ENCODE measurements at regions not wholly inside any gene's neighbourhood (a gene's known extent, or its start where the extent isn't known, plus 50 kb on each side); places are given as distances from the start of the nearest gene placed in this dataset.
"Not testable (repeated sequence)": the region's sequence is repeated elsewhere in the genome, so short reads cannot be mapped to it uniquely, and the experiment has no call there.

GRCh38 chr5:102625468-102625867 is 126.7 kb upstream of the SLCO6A1 start:
- DNase-seq (ENCODE audit: extremely low read depth, insufficient read length): no peak
- Histone ChIP-seq H3K4me3 (replicated peaks; ENCODE audit: low read depth, low read length) (no peak overlapping the region), H3K27me3 (replicated peaks; ENCODE audit: control insufficient read depth, insufficient read depth, low read length) (no peaks in the 10 kb centered on the region), H3K36me3 (ENCODE audit: control insufficient read depth, insufficient read depth, low read length) (no peaks in the 10 kb centered on the region)
- TF ChIP-seq, protein P1, sequence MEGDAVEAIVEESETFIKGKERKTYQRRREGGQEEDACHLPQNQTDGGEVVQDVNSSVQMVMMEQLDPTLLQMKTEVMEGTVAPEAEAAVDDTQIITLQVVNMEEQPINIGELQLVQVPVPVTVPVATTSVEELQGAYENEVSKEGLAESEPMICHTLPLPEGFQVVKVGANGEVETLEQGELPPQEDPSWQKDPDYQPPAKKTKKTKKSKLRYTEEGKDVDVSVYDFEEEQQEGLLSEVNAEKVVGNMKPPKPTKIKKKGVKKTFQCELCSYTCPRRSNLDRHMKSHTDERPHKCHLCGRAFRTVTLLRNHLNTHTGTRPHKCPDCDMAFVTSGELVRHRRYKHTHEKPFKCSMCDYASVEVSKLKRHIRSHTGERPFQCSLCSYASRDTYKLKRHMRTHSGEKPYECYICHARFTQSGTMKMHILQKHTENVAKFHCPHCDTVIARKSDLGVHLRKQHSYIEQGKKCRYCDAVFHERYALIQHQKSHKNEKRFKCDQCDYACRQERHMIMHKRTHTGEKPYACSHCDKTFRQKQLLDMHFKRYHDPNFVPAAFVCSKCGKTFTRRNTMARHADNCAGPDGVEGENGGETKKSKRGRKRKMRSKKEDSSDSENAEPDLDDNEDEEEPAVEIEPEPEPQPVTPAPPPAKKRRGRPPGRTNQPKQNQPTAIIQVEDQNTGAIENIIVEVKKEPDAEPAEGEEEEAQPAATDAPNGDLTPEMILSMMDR (IDR thresholded peaks at IDR 0.05; ENCODE audit: insufficient read depth, low read length, poor library complexity, severe bottlenecking): no peak

DNA sequence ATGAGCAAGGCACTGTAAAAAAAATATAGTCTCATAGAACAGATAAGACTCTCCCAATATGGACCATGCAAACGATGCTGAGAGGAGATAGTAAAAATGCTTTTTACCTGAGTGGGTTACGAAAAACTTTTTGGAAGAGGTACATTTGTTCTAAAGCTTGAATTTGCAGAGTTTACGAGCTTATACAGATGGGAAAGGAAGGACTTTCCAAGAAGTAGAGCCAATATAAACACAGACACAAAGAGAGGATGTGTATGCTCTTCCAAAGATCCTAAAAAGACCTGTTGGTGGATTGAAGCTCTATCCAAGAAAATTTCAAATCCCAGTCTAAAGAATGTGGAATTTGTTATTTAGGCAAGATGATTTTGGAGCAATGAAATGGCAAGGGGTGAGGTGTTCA is 127.1 kb upstream of the SLCO6A1 start:
- no peaks in the 10 kb centered on the region for H3K27me3 ChIP-seq (replicated peaks; ENCODE audit: control insufficient read depth, insufficient read depth, low read length)
- no peak for DNase-seq (ENCODE audit: extremely low read depth, insufficient read length)
- TF ChIP-seq, protein P1 (IDR thresholded peaks at IDR 0.05; ENCODE audit: insufficient read depth, low read length, poor library complexity, severe bottlenecking): no peak
- H3K36me3 ChIP-seq (ENCODE audit: control insufficient read depth, insufficient read depth, low read length): no peaks in the 10 kb centered on the region
- H3K4me3 ChIP-seq (replicated peaks; ENCODE audit: low read depth, low read length): no peak overlapping the region

DNA sequence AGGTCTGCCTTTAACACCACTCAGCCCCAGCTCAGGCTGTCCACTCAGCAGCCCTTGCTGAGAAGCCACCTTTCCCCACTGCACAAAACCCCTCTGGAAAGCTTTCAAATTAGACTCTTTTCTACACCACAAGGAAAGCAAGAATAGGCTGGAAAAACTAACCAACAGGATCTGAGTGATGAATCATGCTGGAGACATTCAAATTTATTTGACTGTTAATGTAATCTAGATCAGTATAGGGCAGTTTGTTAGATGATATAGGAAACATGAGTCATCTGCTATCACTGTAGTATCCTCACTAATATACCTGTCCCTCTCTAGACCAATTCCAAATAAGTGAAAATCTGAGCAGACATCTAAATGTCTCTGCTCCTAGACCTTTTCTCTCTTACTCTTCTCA is 127.8 kb upstream of the PAM start:
- no peak overlapping the region for H3K4me3 ChIP-seq (replicated peaks; ENCODE audit: low read depth, low read length)
- no peaks in the 10 kb centered on the region for H3K36me3 ChIP-seq (ENCODE audit: control insufficient read depth, insufficient read depth, low read length)
- DNase-seq (ENCODE audit: extremely low read depth, insufficient read length): no peak
- no peaks in the 10 kb centered on the region for H3K27me3 ChIP-seq (replicated peaks; ENCODE audit: control insufficient read depth, insufficient read depth, low read length)
- TF ChIP-seq, protein P1 (IDR thresholded peaks at IDR 0.05; ENCODE audit: insufficient read depth, low read length, poor library complexity, severe bottlenecking): no peak

GRCh38 chr5:102628441-102629175 is 126.5 kb upstream of the PAM start:
- no peaks in the 10 kb centered on the region for H3K27me3 ChIP-seq (replicated peaks; ENCODE audit: control insufficient read depth, insufficient read depth, low read length)
- no peak for DNase-seq (ENCODE audit: extremely low read depth, insufficient read length)
- H3K36me3 ChIP-seq (ENCODE audit: control insufficient read depth, insufficient read depth, low read length): no peaks in the 10 kb centered on the region
- H3K4me3 ChIP-seq (replicated peaks; ENCODE audit: low read depth, low read length): no peak overlapping the region
- TF ChIP-seq, protein P1 (IDR thresholded peaks at IDR 0.05; ENCODE audit: insufficient read depth, low read length, poor library complexity, severe bottlenecking): no peak

DNA sequence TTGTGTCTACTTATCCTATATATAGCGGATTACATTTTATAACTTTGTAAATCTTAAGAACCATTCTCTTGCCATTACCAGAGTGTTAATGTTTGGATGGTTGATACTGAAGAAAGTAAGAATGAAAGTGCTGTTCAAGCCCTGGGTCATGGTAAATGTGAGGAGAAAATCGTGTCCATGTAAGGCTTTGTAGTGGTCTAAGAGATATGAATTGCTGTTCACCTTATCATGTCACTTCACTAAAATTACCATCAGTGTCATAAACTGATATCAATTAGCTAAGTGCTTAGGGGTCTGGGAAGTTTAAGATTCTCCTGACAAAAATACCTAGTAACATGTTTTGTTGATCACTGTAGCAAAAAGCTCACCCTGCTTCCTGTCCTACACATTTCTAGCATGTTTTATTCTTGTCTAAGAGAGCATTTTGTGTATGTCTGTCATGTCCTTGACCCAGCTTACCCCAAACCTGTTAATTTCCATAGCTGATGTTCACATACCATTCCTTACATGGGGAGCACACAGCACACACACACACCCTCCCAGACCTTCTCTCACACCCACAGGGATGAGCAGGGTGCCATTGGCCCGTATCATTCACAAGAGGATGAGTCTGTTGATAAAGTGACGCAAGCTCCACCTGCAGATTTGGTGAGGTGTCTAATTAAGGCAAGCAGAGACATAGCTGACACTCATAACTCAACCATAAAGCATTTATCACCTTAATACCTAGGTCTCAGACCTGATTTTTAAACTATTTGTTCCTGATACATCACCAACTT is 125.1 kb upstream of the PAM start:
- no peak overlapping the region for H3K4me3 ChIP-seq (replicated peaks; ENCODE audit: low read depth, low read length)
- no peak for DNase-seq (ENCODE audit: extremely low read depth, insufficient read length)
- H3K36me3 ChIP-seq (ENCODE audit: control insufficient read depth, insufficient read depth, low read length): no peaks in the 10 kb centered on the region
- H3K27me3 ChIP-seq (replicated peaks; ENCODE audit: control insufficient read depth, insufficient read depth, low read length): no peaks in the 10 kb centered on the region
- TF ChIP-seq, protein P1 (IDR thresholded peaks at IDR 0.05; ENCODE audit: insufficient read depth, low read length, poor library complexity, severe bottlenecking): no peak

GRCh38 chr5:102635399-102635798 is 119.7 kb upstream of the PAM start:
- not testable (repeated sequence) for H3K27me3 ChIP-seq (replicated peaks; ENCODE audit: control insufficient read depth, insufficient read depth, low read length); H3K4me3 ChIP-seq (replicated peaks; ENCODE audit: low read depth, low read length); DNase-seq (ENCODE audit: extremely low read depth, insufficient read length); H3K36me3 ChIP-seq (ENCODE audit: control insufficient read depth, insufficient read depth, low read length)
